ENCODE measurements at regions not wholly inside any gene's neighbourhood (a gene's known extent, or its start where the extent isn't known, plus 50 kb on each side); places are given as distances from the start of the nearest gene placed in this dataset.

DNA sequence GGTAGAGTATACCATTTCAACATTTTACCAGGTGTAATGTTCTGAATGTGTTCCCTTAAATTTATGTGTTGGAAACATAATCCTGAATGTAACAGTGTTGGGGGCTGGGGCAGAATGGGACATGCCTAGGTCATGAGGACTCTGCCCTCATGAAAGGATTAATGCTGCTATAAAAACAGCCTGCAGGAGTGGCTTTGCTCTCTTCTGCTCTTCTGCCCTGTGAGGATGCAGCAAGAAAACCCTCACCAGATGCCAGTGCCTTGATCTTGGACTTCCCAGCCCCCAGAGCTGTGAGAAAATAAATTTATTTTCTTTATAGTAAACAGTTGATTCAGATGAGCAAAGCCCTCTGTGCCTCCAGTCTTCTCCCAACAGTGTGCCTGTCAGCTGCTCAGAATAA is 326.0 kb upstream of the ONECUT1 start:
- peak overlapping the region; percentile 70 for H3K4me2 ChIP-seq
- no peak for DNase-seq (ENCODE audit: low spot score)
- TF ChIP-seq EZH2phosphoT487 (IDR thresholded peaks at IDR 0.05; ENCODE audit: low read depth, severe bottlenecking, unreplicated experiment) = no peak
- TF ChIP-seq, protein P1, sequence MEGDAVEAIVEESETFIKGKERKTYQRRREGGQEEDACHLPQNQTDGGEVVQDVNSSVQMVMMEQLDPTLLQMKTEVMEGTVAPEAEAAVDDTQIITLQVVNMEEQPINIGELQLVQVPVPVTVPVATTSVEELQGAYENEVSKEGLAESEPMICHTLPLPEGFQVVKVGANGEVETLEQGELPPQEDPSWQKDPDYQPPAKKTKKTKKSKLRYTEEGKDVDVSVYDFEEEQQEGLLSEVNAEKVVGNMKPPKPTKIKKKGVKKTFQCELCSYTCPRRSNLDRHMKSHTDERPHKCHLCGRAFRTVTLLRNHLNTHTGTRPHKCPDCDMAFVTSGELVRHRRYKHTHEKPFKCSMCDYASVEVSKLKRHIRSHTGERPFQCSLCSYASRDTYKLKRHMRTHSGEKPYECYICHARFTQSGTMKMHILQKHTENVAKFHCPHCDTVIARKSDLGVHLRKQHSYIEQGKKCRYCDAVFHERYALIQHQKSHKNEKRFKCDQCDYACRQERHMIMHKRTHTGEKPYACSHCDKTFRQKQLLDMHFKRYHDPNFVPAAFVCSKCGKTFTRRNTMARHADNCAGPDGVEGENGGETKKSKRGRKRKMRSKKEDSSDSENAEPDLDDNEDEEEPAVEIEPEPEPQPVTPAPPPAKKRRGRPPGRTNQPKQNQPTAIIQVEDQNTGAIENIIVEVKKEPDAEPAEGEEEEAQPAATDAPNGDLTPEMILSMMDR (IDR thresholded peaks at IDR 0.05; ENCODE audit: poor library complexity) = no peak
- no peak for TF ChIP-seq EZH2 (IDR thresholded peaks at IDR 0.05; ENCODE audit: borderline replicate concordance)
- H3K9me2 ChIP-seq (replicated peaks; ENCODE audit: insufficient read depth) = no peaks in the 10 kb centered on the region
- H3K27ac ChIP-seq = peak overlapping the region; percentile 94
- H3K79me2 ChIP-seq = no peaks in the 10 kb centered on the region
- no peak overlapping the region for H3K4me3 ChIP-seq
- H3K9me3 ChIP-seq (ENCODE audit: low read depth) = no peaks in the 10 kb centered on the region
- no peaks in the 10 kb centered on the region for H3K27me3 ChIP-seq
- H3K36me3 ChIP-seq (replicated peaks; ENCODE audit: insufficient read depth, low read depth) = no peaks in the 10 kb centered on the region
- no peak overlapping the region for H2AFZ ChIP-seq
- H3K4me1 ChIP-seq (ENCODE audit: insufficient read depth) = peaks cover 13% of the 10 kb centered on the region
- H4K20me1 ChIP-seq (ENCODE audit: insufficient read depth, poor library complexity, severe bottlenecking) = no peaks in the 10 kb centered on the region

- H3K4me3 ChIP-seq = no peak overlapping the region
- peak overlapping the region; percentile 19 for H2AFZ ChIP-seq
- no peaks in the 10 kb centered on the region for H3K9me2 ChIP-seq (replicated peaks; ENCODE audit: insufficient read depth)
- H3K27me3 ChIP-seq = no peaks in the 10 kb centered on the region
- 67% methylated on average over 1 of the region's 1 CpG for WGBS (ENCODE audit: low lambda C conversion rate, missing lambda C conversion rate)
- no peaks in the 10 kb centered on the region for H4K20me1 ChIP-seq (ENCODE audit: insufficient read depth, poor library complexity, severe bottlenecking)
- no peak for TF ChIP-seq EZH2 (IDR thresholded peaks at IDR 0.05; ENCODE audit: borderline replicate concordance)
- no peak for TF ChIP-seq EZH2phosphoT487 (IDR thresholded peaks at IDR 0.05; ENCODE audit: low read depth, severe bottlenecking, unreplicated experiment)
- TF ChIP-seq, protein P1 (IDR thresholded peaks at IDR 0.05; ENCODE audit: poor library complexity) = no peak
- no peaks in the 10 kb centered on the region for H3K9me3 ChIP-seq (ENCODE audit: low read depth)
- peak overlapping the region; percentile 94 for H3K27ac ChIP-seq
- peak overlapping the region; percentile 70 for H3K4me2 ChIP-seq
- H3K4me1 ChIP-seq (ENCODE audit: insufficient read depth) = peaks cover 13% of the 10 kb centered on the region
- no peaks in the 10 kb centered on the region for H3K79me2 ChIP-seq
- DNase-seq (ENCODE audit: low spot score) = peak; percentile 16
- H3K36me3 ChIP-seq (replicated peaks; ENCODE audit: insufficient read depth, low read depth) = no peaks in the 10 kb centered on the region
These were observed 325.4 kb upstream of the ONECUT1 start for GRCh38 chr15:53115563-53115962.

GRCh38 chr15:53114960-53115359 is 324.8 kb upstream of the ONECUT1 start:
- H3K36me3 ChIP-seq (replicated peaks; ENCODE audit: insufficient read depth, low read depth) = no peaks in the 10 kb centered on the region
- H3K27me3 ChIP-seq = no peaks in the 10 kb centered on the region
- H3K9me3 ChIP-seq (ENCODE audit: low read depth) = no peaks in the 10 kb centered on the region
- no peaks in the 10 kb centered on the region for H3K9me2 ChIP-seq (replicated peaks; ENCODE audit: insufficient read depth)
- no peak overlapping the region for H3K4me3 ChIP-seq
- H2AFZ ChIP-seq = peak overlapping the region; percentile 19
- H3K4me1 ChIP-seq (ENCODE audit: insufficient read depth) = peaks cover 13% of the 10 kb centered on the region
- DNase-seq (ENCODE audit: low spot score) = peak; percentile 48
- no peaks in the 10 kb centered on the region for H4K20me1 ChIP-seq (ENCODE audit: insufficient read depth, poor library complexity, severe bottlenecking)
- peak overlapping the region; percentile 94 for H3K27ac ChIP-seq
- H3K79me2 ChIP-seq = no peaks in the 10 kb centered on the region
- peak overlapping the region; percentile 70 for H3K4me2 ChIP-seq
- 57% methylated on average over 3 of the region's 3 CpGs for WGBS (ENCODE audit: low lambda C conversion rate, missing lambda C conversion rate)
- TF ChIP-seq EZH2phosphoT487 (IDR thresholded peaks at IDR 0.05; ENCODE audit: low read depth, severe bottlenecking, unreplicated experiment) = no peak
- TF ChIP-seq EZH2 (IDR thresholded peaks at IDR 0.05; ENCODE audit: borderline replicate concordance) = no peak
- TF ChIP-seq, protein P1 (IDR thresholded peaks at IDR 0.05; ENCODE audit: poor library complexity) = no peak

DNA sequence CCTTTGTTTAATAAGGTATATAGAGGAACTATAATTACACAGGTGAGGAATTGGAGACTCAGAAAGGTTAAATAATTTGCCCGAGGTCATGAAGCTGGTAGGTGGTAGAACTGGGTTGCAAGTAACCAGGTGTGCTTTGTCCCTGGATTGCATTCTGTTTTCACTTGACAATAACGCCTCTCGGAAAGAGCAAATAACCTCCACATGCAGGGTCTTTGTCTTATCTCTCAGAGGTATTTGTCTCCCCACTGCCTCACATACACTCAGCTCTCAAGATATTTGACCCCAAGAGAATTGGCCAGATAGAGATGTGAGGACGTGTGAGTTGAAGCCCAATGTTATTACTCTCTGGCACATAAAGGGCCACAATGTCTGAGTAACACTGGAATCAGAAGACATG is 320.9 kb upstream of the ONECUT1 start:
- Histone ChIP-seq H3K4me3 (no peak overlapping the region), H3K27me3 (no peaks in the 10 kb centered on the region), H3K4me1 (ENCODE audit: insufficient read depth) (peaks cover 13% of the 10 kb centered on the region), H3K9me2 (replicated peaks; ENCODE audit: insufficient read depth) (no peaks in the 10 kb centered on the region), H4K20me1 (ENCODE audit: insufficient read depth, poor library complexity, severe bottlenecking) (no peaks in the 10 kb centered on the region), H3K36me3 (replicated peaks; ENCODE audit: insufficient read depth, low read depth) (no peaks in the 10 kb centered on the region), H3K9me3 (ENCODE audit: low read depth) (no peaks in the 10 kb centered on the region), H3K4me2 (no peak overlapping the region), H3K79me2 (no peaks in the 10 kb centered on the region), H2AFZ (no peak overlapping the region), H3K27ac (no peak overlapping the region)
- 26% methylated on average over 4 of the region's 4 CpGs for WGBS (ENCODE audit: low lambda C conversion rate, missing lambda C conversion rate)
- DNase-seq (ENCODE audit: low spot score) = no peak
- TF ChIP-seq EZH2 (IDR thresholded peaks at IDR 0.05; ENCODE audit: borderline replicate concordance) (no peak), EZH2phosphoT487 (IDR thresholded peaks at IDR 0.05; ENCODE audit: low read depth, severe bottlenecking, unreplicated experiment) (no peak)
- TF ChIP-seq, protein P1 (IDR thresholded peaks at IDR 0.05; ENCODE audit: poor library complexity) = no peak
